ENCODE measurements at regions not wholly inside any gene's neighbourhood (a gene's known extent, or its start where the extent isn't known, plus 50 kb on each side); places are given as distances from the start of the nearest gene placed in this dataset.

DNA sequence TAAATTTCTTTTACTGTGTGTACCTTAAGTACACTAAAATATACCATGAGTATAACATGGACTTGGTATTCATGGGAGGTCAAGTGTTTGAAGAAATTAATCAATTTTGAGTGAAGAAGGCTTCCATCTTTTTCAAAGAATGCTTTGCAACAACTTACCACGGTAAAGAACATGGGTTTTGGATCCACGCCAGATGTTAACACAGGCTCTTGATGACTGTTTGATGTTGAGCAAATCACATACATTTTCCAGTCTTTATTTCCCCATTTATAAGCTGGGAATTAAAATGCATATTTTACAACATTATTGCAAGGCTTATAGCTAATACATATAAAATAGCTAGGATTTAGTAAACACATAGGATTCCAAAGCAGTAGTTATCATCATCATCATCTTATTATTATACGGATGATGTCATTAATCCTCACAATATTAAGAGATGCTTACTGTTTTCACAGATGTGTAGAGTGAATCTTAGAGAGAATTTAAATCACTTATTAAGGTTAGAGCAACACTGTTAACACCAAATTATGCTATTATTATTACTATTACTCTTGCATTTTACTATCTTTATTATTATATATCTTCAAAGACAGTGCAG, 362.0 kb downstream of the PRELID2 start:
- TF ChIP-seq, protein P1, sequence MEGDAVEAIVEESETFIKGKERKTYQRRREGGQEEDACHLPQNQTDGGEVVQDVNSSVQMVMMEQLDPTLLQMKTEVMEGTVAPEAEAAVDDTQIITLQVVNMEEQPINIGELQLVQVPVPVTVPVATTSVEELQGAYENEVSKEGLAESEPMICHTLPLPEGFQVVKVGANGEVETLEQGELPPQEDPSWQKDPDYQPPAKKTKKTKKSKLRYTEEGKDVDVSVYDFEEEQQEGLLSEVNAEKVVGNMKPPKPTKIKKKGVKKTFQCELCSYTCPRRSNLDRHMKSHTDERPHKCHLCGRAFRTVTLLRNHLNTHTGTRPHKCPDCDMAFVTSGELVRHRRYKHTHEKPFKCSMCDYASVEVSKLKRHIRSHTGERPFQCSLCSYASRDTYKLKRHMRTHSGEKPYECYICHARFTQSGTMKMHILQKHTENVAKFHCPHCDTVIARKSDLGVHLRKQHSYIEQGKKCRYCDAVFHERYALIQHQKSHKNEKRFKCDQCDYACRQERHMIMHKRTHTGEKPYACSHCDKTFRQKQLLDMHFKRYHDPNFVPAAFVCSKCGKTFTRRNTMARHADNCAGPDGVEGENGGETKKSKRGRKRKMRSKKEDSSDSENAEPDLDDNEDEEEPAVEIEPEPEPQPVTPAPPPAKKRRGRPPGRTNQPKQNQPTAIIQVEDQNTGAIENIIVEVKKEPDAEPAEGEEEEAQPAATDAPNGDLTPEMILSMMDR (IDR thresholded peaks at IDR 0.05; ENCODE audit: insufficient read depth, low read depth, low read length) = no peak
- ChIA-PET CTCF (no interaction called here), POLR2A (no interaction called here)
- Histone ChIP-seq H3K27me3 (ENCODE audit: control insufficient read depth, insufficient read depth, low read length) (no peaks in the 10 kb centered on the region), H3K4me3 (ENCODE audit: low read depth, low read length) (no peak overlapping the region), H3K36me3 (ENCODE audit: control insufficient read depth, insufficient read depth, low read length) (no peaks in the 10 kb centered on the region)
- no peak for DNase-seq (ENCODE audit: low read depth)

GRCh38 chr5:145471831-145472612, 363.1 kb downstream of the PRELID2 start:
- CTCF ChIA-PET = no interaction called here
- DNase-seq (ENCODE audit: low read depth) = no peak
- no peak overlapping the region for H3K4me3 ChIP-seq (ENCODE audit: low read depth, low read length)
- no peaks in the 10 kb centered on the region for H3K36me3 ChIP-seq (ENCODE audit: control insufficient read depth, insufficient read depth, low read length)
- POLR2A ChIA-PET = no interaction called here
- H3K27me3 ChIP-seq (ENCODE audit: control insufficient read depth, insufficient read depth, low read length) = no peaks in the 10 kb centered on the region
- TF ChIP-seq, protein P1 (IDR thresholded peaks at IDR 0.05; ENCODE audit: insufficient read depth, low read depth, low read length) = no peak

DNA sequence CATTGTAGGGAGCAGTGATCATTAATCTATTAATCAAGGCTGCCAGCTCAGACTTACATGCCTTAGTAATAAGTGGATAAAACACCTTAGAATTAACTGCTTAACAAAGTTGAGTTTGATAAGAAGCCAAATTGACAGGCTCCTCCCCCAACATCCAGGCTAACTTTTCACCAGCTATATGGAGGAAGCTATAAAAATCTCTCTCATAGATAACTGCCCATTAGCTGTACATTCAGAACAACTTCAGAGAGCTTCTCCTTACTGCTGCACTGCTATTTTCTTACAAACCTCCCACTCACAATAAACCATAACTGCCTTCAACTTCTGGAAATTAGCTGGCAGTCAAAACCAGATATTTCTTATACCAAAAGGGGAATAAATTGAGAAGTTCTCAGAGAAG, 364.1 kb downstream of the PRELID2 start:
- Histone ChIP-seq H3K4me3 (ENCODE audit: low read depth, low read length) (no peak overlapping the region), H3K36me3 (ENCODE audit: control insufficient read depth, insufficient read depth, low read length) (no peaks in the 10 kb centered on the region), H3K27me3 (ENCODE audit: control insufficient read depth, insufficient read depth, low read length) (no peaks in the 10 kb centered on the region)
- TF ChIP-seq, protein P1 (IDR thresholded peaks at IDR 0.05; ENCODE audit: insufficient read depth, low read depth, low read length) = no peak
- ChIA-PET CTCF (interaction anchor here (1.0 kb wide), 1 partner anchor 14 kb away, joined by 3 read pairs; no protein-coding TSS in a partner anchor), POLR2A (no interaction called here)
- no peak for DNase-seq (ENCODE audit: low read depth)

DNA sequence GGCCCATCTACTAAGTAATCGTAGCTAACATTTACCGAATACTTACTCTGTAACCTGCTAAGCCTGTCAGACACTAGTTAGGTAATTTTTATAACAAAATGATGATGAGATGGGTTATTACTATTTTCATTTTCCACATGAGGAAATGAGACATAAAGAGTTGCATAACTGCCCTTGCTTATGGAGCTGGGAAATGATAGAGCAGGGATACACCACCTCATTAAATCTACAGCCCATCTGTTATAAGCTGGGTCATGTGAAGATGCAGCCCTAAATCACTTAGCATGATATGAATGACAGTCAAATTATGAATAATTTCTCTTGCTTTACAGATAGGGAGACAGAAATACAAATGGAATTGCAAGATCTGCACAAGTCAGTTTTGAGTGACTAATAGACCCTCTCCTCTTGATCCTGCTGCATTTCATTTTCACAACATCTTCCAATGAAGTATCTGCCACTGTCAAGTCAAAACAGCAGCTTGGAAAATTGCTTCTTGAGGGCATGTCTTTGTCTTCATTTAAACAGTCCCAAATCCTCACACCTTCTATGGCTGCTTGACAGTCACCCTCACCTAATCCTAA, 364.7 kb downstream of the PRELID2 start:
- H3K27me3 ChIP-seq (ENCODE audit: control insufficient read depth, insufficient read depth, low read length) = no peaks in the 10 kb centered on the region
- no peaks in the 10 kb centered on the region for H3K36me3 ChIP-seq (ENCODE audit: control insufficient read depth, insufficient read depth, low read length)
- POLR2A ChIA-PET = no interaction called here
- CTCF ChIA-PET = interaction anchor here (1.0 to 1.2 kb wide), 2 partner anchors 9 to 14 kb away, joined by 3 read pairs; no protein-coding TSS in a partner anchor
- no peak overlapping the region for H3K4me3 ChIP-seq (ENCODE audit: low read depth, low read length)
- DNase-seq (ENCODE audit: low read depth) = no peak
- TF ChIP-seq, protein P1 (IDR thresholded peaks at IDR 0.05; ENCODE audit: insufficient read depth, low read depth, low read length) = no peak

GRCh38 chr5:145467446-145467845, 367.7 kb downstream of the PRELID2 start:
- POLR2A ChIA-PET = no interaction called here

More at GRCh38 chr5:145467446-145467845, 367.7 kb downstream of the PRELID2 start:
- TF ChIP-seq, protein P1 (IDR thresholded peaks at IDR 0.05; ENCODE audit: insufficient read depth, low read depth, low read length) = no peak
- Histone ChIP-seq H3K27me3 (ENCODE audit: control insufficient read depth, insufficient read depth, low read length) (no peaks in the 10 kb centered on the region), H3K4me3 (ENCODE audit: low read depth, low read length) (no peak overlapping the region), H3K36me3 (ENCODE audit: control insufficient read depth, insufficient read depth, low read length) (no peaks in the 10 kb centered on the region)
- CTCF ChIA-PET = no interaction called here
- DNase-seq (ENCODE audit: low read depth) = no peak
